Heart left ventricle (tissue), 13 donors: ENCODE measurements at regions not wholly inside any gene's neighbourhood (a gene's known extent, or its start where the extent isn't known, plus 50 kb on each side); places are given as distances from the start of the nearest gene placed in this dataset.

Source experiments
- CTCF ChIP-seq, 12 donors: fragments of 200-600 bp; sonication (generic) in 4 of 12; IDR thresholded peaks; one replicate each; pipeline versions ENCODE4 v1.5.0 to v1.8.0; 2018 to 2022; ENCODE audit warnings: antibody characterized with exemption in 12 of 12, mild to moderate bottlenecking in 5 of 12
- POLR2A ChIP-seq, 2 donors: fragments of 450-650 bp; IDR thresholded peaks; one replicate each; pipeline ENCODE4 v1.6.1; 2017; ENCODE audit warnings: antibody characterized with exemption in 2 of 2, mild to moderate bottlenecking in 2 of 2, moderate library complexity in 2 of 2
- donor health status: ischemic (EF 13 %, LVEDD 7.1; RV severe dilation, severe dysfunction).
- donor health status: DM: no; HTN: yes; CAD: no.
- donor health status: DM: no; HTN: no; CAD: no.
- donor health status: ischemic (EF 25% LVEDD 6.9; RV normal size, moderate dysfunction).
- donor health status: ischemic (EF 25% LVEDD 5.7; RV mildly dilated, moderate dysfunction).
- donor health status: ischemic (EF 35%, LVEDD 5.7; RV mildly dilated, moderate dysfunction).
- donor health status: nonischemic (EF 11% LVEDD 7.7; RV severe dilation, severe dysfunction).
- donor health status: DM: yes; HTN: yes; CAD: no.
- donor health status: PGD.
- donor health status: ischemic (EF 29% LVEDD 5.4; RV normal size, mild dysfunction).
- donor health status: nonischemic (EF 23%, LVEDD 6.1; RV moderate dilation, normal function).

- TF ChIP-seq CTCF (IDR thresholded peaks at IDR 0.05) (no peak), POLR2A (IDR thresholded peaks at IDR 0.05) (no peak)
Measured at GRCh38 chr5:66340786-66341185, 196.7 kb downstream of the SREK1 start.
